Body of pancreas (tissue), 4 donors: ENCODE measurements at regions not wholly inside any gene's neighbourhood (a gene's known extent, or its start where the extent isn't known, plus 50 kb on each side); places are given as distances from the start of the nearest gene placed in this dataset.

Experiments
- POLR2A ChIP-seq, 3 donors: fragments of 450-650 bp; IDR thresholded peaks; one replicate each; pipeline ENCODE4 v1.6.1; 2016; ENCODE audit warnings: antibody characterized with exemption in 3 of 3, mild to moderate bottlenecking in 2 of 3
- TF ChIP-seq, protein P1 (sequence below), 7 experiments: fragments of 450-650 bp in 4 of 7; fragments of 200-600 bp in 3 of 7; sonication (generic) in 3 of 7; IDR thresholded peaks; one replicate each; pipeline ENCODE4 v1.5.1; 2016 to 2019; ENCODE audit warnings: antibody characterized with exemption in 7 of 7

DNA sequence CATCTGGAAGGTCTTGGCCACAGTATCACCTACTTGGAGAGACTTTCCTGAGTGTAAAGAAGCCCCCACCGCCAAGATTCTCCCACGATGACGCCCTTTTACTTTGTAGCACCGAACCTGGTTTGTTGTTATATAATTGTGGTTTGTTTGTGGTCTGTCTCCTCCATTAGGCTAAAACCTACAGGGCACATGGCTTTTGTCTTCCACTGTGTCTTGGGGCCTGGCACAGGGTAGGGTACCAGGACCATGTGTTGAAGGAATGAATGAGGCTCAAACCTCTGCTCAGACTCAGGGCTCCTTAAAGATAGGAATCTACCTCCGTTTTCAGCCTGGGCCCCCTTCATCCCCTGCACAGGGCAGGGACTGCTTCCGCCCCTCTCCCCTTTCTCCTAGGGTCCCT is 59.4 kb upstream of the CCDC167 start:
- TF ChIP-seq, protein P1, sequence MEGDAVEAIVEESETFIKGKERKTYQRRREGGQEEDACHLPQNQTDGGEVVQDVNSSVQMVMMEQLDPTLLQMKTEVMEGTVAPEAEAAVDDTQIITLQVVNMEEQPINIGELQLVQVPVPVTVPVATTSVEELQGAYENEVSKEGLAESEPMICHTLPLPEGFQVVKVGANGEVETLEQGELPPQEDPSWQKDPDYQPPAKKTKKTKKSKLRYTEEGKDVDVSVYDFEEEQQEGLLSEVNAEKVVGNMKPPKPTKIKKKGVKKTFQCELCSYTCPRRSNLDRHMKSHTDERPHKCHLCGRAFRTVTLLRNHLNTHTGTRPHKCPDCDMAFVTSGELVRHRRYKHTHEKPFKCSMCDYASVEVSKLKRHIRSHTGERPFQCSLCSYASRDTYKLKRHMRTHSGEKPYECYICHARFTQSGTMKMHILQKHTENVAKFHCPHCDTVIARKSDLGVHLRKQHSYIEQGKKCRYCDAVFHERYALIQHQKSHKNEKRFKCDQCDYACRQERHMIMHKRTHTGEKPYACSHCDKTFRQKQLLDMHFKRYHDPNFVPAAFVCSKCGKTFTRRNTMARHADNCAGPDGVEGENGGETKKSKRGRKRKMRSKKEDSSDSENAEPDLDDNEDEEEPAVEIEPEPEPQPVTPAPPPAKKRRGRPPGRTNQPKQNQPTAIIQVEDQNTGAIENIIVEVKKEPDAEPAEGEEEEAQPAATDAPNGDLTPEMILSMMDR (IDR thresholded peaks at IDR 0.05): no peak
- no peak for TF ChIP-seq POLR2A (IDR thresholded peaks at IDR 0.05)
